ENCODE measurements at regions not wholly inside any gene's neighbourhood (a gene's known extent, or its start where the extent isn't known, plus 50 kb on each side); places are given as distances from the start of the nearest gene placed in this dataset.

DNA sequence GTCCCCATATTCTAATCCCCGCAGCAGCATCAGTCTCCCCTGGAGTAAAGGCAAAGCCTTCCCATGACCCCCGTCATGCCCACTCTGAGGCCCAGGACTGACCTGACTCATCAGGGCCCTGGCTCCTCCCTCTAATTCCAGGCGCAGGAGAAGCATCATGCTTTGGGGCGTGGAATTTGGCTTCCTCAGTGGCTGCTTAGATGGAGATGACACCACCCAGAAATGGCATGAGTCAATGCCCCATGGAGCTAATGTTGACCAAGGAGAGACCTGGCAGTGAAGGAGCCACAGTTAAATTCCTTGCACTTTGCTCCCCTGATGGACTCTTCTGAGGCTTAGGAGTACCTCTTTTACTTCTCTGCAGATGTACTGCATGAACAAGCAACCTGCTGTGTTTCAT is 204.2 kb upstream of the PROK2 start:
- H4K91ac ChIP-seq (replicated peaks; ENCODE audit: insufficient read length, low read length): no peak overlapping the region
- H3K79me2 ChIP-seq (ENCODE audit: control insufficient read depth in 1 of 2, insufficient read depth in 2 of 2, low read length in 2 of 2): no peaks in the 10 kb centered on the region
- no peaks in the 10 kb centered on the region for H3K23me2 ChIP-seq (ENCODE audit: low read depth, low read length)
- FAIRE-seq: no peak
- no peak overlapping the region for H3K4ac ChIP-seq (replicated peaks; ENCODE audit: insufficient read length, low read depth, low read length)
- H3K79me1 ChIP-seq (ENCODE audit: low read depth, low read length): no peaks in the 10 kb centered on the region
- H2BK120ac ChIP-seq (replicated peaks; ENCODE audit: low read depth, low read length): no peak overlapping the region
- H2BK5ac ChIP-seq (ENCODE audit: low read depth, low read length): no peak overlapping the region
- no peak overlapping the region for H3K14ac ChIP-seq (ENCODE audit: insufficient read length)
- no peak overlapping the region for H3K56ac ChIP-seq (replicated peaks; ENCODE audit: insufficient read length, low read depth, low read length)
- no peak overlapping the region for H3K27ac ChIP-seq (ENCODE audit: low read depth, low read length)
- 0 out of 4 replicates have a peak, but pooled peaks cover 0 to 2% of the 10 kb centered on the region in 2 experiments for H3K9me3 ChIP-seq (ENCODE audit: insufficient read depth in 2 of 2, low read depth in 1 of 2, low read length in 1 of 2)
- no peak overlapping the region for H4K5ac ChIP-seq (ENCODE audit: insufficient read length, low read depth, low read length)
- no peak overlapping the region for H4K8ac ChIP-seq (ENCODE audit: extremely low read depth, insufficient read depth, low read length)
- no peak overlapping the region for H2BK12ac ChIP-seq (ENCODE audit: low read depth, low read length)
- no peaks in the 10 kb centered on the region for H3K36me3 ChIP-seq (ENCODE audit: control insufficient read depth in 2 of 4, insufficient read depth in 4 of 4, low read length in 3 of 4)
- no peaks in the 10 kb centered on the region; a peak in 1 of 7 replicates for H3K27me3 ChIP-seq (replicated peaks in 1 of 4; ENCODE audit: control insufficient read depth in 3 of 4, extremely low read depth in 1 of 4, insufficient read depth in 3 of 4, low read length in 3 of 4)
- no peak overlapping the region for H3K23ac ChIP-seq (ENCODE audit: insufficient read length)
- H2AFZ ChIP-seq (ENCODE audit: low read length): no peak overlapping the region
- WGBS, 2 experiments (ENCODE audit: extremely low coverage in 1 of 2, insufficient coverage in 1 of 2, insufficient read length in 1 of 2, insufficient replicate concordance in 2 of 2, low coverage in 1 of 2, low lambda C conversion rate in 2 of 2, missing lambda C conversion rate in 1 of 2): 64% methylated on average over 4 of the region's 4 CpGs; no CpG with 5 or more reads in 1 of the 2 experiments
- no peak overlapping the region for H2BK20ac ChIP-seq (ENCODE audit: low read length)
- no peak overlapping the region for H3K9ac ChIP-seq (replicated peaks in 1 of 4; ENCODE audit: extremely low read depth in 1 of 4, low read depth in 3 of 4, low read length in 3 of 4)
- DNase-seq (ENCODE audit: low read depth in 1 of 2, low spot score in 2 of 2): no peak
- no peak overlapping the region for H3K18ac ChIP-seq (ENCODE audit: extremely low read depth, low read length)
- H4K20me1 ChIP-seq (replicated peaks in 1 of 2; ENCODE audit: control insufficient read depth in 1 of 2, insufficient read depth in 2 of 2, low read length in 2 of 2): no peaks in the 10 kb centered on the region
- no peaks in the 10 kb centered on the region for H3K4me1 ChIP-seq (replicated peaks in 1 of 4; ENCODE audit: control insufficient read depth in 3 of 4, insufficient read depth in 4 of 4, low read length in 3 of 4)
- ChIA-PET POLR2A (ENCODE audit: partially characterized antibody) (interaction anchor here (0.6 to 2.0 kb wide), 2 partner anchors 12 to 126 kb away, joined by 4 to 5 read pairs; no protein-coding TSS in a partner anchor), CTCF (ENCODE audit: partially characterized antibody) (interaction anchor here (0.5 to 1.6 kb wide), 6 partner anchors 10 to 97 kb away, joined by 3 read pairs; no protein-coding TSS in a partner anchor)
- no peak overlapping the region for H3K4me2 ChIP-seq (ENCODE audit: insufficient read depth in 1 of 2, low read depth in 2 of 2, low read length in 2 of 2)
- no peak overlapping the region for H2BK15ac ChIP-seq (ENCODE audit: low read length)
- no peak overlapping the region for H3K4me3 ChIP-seq (ENCODE audit: extremely low read depth in 1 of 4, insufficient read depth in 2 of 4, low read depth in 3 of 4, low read length in 4 of 4)
- TF ChIP-seq RAD21 (IDR thresholded peaks at IDR 0.05 in 1 of 2, conservative IDR thresholded peaks at IDR 0.05 in 1 of 2; ENCODE audit: low read depth in 2 of 2, low read length in 2 of 2) (no peak), SRF (IDR thresholded peaks at IDR 0.05; ENCODE audit: low read depth, low read length) (no peak), CREB1 (IDR thresholded peaks at IDR 0.05) (no peak), NANOG (IDR thresholded peaks at IDR 0.05; ENCODE audit: insufficient read depth, low read depth, low read length, poor library complexity, severe bottlenecking) (no peak), POU5F1 (IDR thresholded peaks at IDR 0.05; ENCODE audit: low read depth, low read length) (no peak)
- no peak overlapping the region for H2AK5ac ChIP-seq (ENCODE audit: low read depth, low read length)

Data from H1 (cell line).